Activated T-helper 17 cell treated with anti-CD3 and anti-CD28 coated beads, Interleukin-2, amount 50 U/mL, for 72 hours (primary cell): ENCODE measurements at regions not wholly inside any gene's neighbourhood (a gene's known extent, or its start where the extent isn't known, plus 50 kb on each side); places are given as distances from the start of the nearest gene placed in this dataset.

Experiments
- ATAC-seq: fragments of 150-1000 bp; cut with Tn5 transposase; replicated peaks from 2 replicates; pipeline ENCODE4 v1.10.0; 2021; ENCODE audit warnings: mild to moderate bottlenecking, moderate library complexity
- H3K27ac Mint-ChIP-seq: one replicate; pipeline ENCODE4 v1.8.0; 2022; ENCODE audit warnings: mixed read lengths
- H3K27me3 Mint-ChIP-seq: one replicate; pipeline ENCODE4 v1.8.0; 2022; ENCODE audit warnings: mixed read lengths
- H3K36me3 Mint-ChIP-seq: one replicate; pipeline ENCODE4 v1.8.0; 2022; ENCODE audit warnings: low read depth, mild to moderate bottlenecking, mixed read lengths
- H3K4me1 Mint-ChIP-seq: one replicate; pipeline ENCODE4 v1.8.0; 2022; ENCODE audit warnings: mixed read lengths
- H3K4me3 Mint-ChIP-seq: one replicate; pipeline ENCODE4 v1.8.0; 2022; ENCODE audit warnings: mild to moderate bottlenecking, mixed read lengths
- H3K9me3 Mint-ChIP-seq: one replicate; pipeline ENCODE4 v1.8.0; 2022; ENCODE audit warnings: mixed read lengths

- no peaks in the 10 kb centered on the region for H3K27me3 Mint-ChIP-seq
- ATAC-seq = no peak
- no peak overlapping the region for H3K4me3 Mint-ChIP-seq
- no peaks in the 10 kb centered on the region for H3K4me1 Mint-ChIP-seq
- peaks cover 9% of the 10 kb centered on the region for H3K9me3 Mint-ChIP-seq
- no peaks in the 10 kb centered on the region for H3K36me3 Mint-ChIP-seq
- no peak overlapping the region for H3K27ac Mint-ChIP-seq
These were observed 247.3 kb downstream of the NUP35 start for GRCh38 chr2:183371545-183371944.

GRCh38 chr2:183375821-183376220, 251.6 kb downstream of the NUP35 start:
- H3K9me3 Mint-ChIP-seq = peaks cover 4% of the 10 kb centered on the region
- no peaks in the 10 kb centered on the region for H3K27me3 Mint-ChIP-seq
- no peak overlapping the region for H3K27ac Mint-ChIP-seq
- no peak overlapping the region for H3K4me3 Mint-ChIP-seq
- no peaks in the 10 kb centered on the region for H3K4me1 Mint-ChIP-seq
- H3K36me3 Mint-ChIP-seq = no peaks in the 10 kb centered on the region
- no peak for ATAC-seq

- Mint-ChIP-seq H3K36me3 (no peaks in the 10 kb centered on the region), H3K27ac (no peak overlapping the region), H3K4me3 (no peak overlapping the region), H3K27me3 (no peaks in the 10 kb centered on the region), H3K9me3 (peaks cover 9% of the 10 kb centered on the region), H3K4me1 (no peaks in the 10 kb centered on the region)
- ATAC-seq = no peak
These were observed 259.6 kb downstream of the NUP35 start for GRCh38 chr2:183383854-183384253.

- H3K36me3 Mint-ChIP-seq = no peaks in the 10 kb centered on the region
- H3K27ac Mint-ChIP-seq = no peak overlapping the region
- H3K4me1 Mint-ChIP-seq = no peaks in the 10 kb centered on the region
- no peak overlapping the region for H3K4me3 Mint-ChIP-seq
- ATAC-seq = no peak
- H3K9me3 Mint-ChIP-seq = peaks cover 17% of the 10 kb centered on the region
- no peaks in the 10 kb centered on the region for H3K27me3 Mint-ChIP-seq
These were observed 265.4 kb downstream of the NUP35 start for GRCh38 chr2:183389546-183390080.

- Mint-ChIP-seq H3K27ac (no peak overlapping the region), H3K4me3 (no peak overlapping the region), H3K27me3 (no peaks in the 10 kb centered on the region), H3K9me3 (peaks cover 17% of the 10 kb centered on the region), H3K36me3 (no peaks in the 10 kb centered on the region), H3K4me1 (no peaks in the 10 kb centered on the region)
- no peak for ATAC-seq
These were observed 265.9 kb downstream of the NUP35 start for GRCh38 chr2:183390109-183390508.

- Mint-ChIP-seq H3K4me1 (no peaks in the 10 kb centered on the region), H3K9me3 (peaks cover 20% of the 10 kb centered on the region), H3K27me3 (no peaks in the 10 kb centered on the region), H3K36me3 (no peaks in the 10 kb centered on the region), H3K4me3 (no peak overlapping the region), H3K27ac (no peak overlapping the region)
- ATAC-seq = no peak
These were observed 280.1 kb downstream of the NUP35 start for GRCh38 chr2:183404392-183404791.

GRCh38 chr2:183408562-183408961, 284.3 kb downstream of the NUP35 start:
- Mint-ChIP-seq H3K4me3 (no peak overlapping the region), H3K27me3 (no peaks in the 10 kb centered on the region), H3K36me3 (no peaks in the 10 kb centered on the region), H3K4me1 (no peaks in the 10 kb centered on the region), H3K27ac (no peak overlapping the region), H3K9me3 (peaks cover 23% of the 10 kb centered on the region)
- no peak for ATAC-seq

GRCh38 chr2:183409662-183410061, 285.4 kb downstream of the NUP35 start:
- Mint-ChIP-seq H3K4me3 (no peak overlapping the region), H3K9me3 (peaks cover 13% of the 10 kb centered on the region), H3K27me3 (no peaks in the 10 kb centered on the region)

GRCh38 chr2:183416753-183417152, 292.5 kb downstream of the NUP35 start:
- H3K36me3 Mint-ChIP-seq = no peaks in the 10 kb centered on the region
- H3K9me3 Mint-ChIP-seq = peaks cover 15% of the 10 kb centered on the region
- no peaks in the 10 kb centered on the region for H3K4me1 Mint-ChIP-seq
- no peak overlapping the region for H3K27ac Mint-ChIP-seq
- H3K4me3 Mint-ChIP-seq = no peak overlapping the region
- ATAC-seq = no peak
- no peaks in the 10 kb centered on the region for H3K27me3 Mint-ChIP-seq

More at GRCh38 chr2:183409662-183410061, 285.4 kb downstream of the NUP35 start:
- no peak overlapping the region for H3K27ac Mint-ChIP-seq
- no peaks in the 10 kb centered on the region for H3K36me3 Mint-ChIP-seq
- H3K4me1 Mint-ChIP-seq = no peaks in the 10 kb centered on the region
- ATAC-seq = no peak

- Mint-ChIP-seq H3K36me3 (no peaks in the 10 kb centered on the region), H3K4me1 (no peaks in the 10 kb centered on the region), H3K27ac (no peak overlapping the region), H3K9me3 (peaks cover 18% of the 10 kb centered on the region), H3K27me3 (no peaks in the 10 kb centered on the region), H3K4me3 (no peak overlapping the region)
- ATAC-seq = no peak
These were observed 302.6 kb downstream of the NUP35 start for GRCh38 chr2:183426825-183427224.

- Mint-ChIP-seq H3K4me3 (no peak overlapping the region), H3K4me1 (no peaks in the 10 kb centered on the region), H3K9me3 (peaks cover 14% of the 10 kb centered on the region), H3K27ac (no peak overlapping the region), H3K27me3 (no peaks in the 10 kb centered on the region), H3K36me3 (no peaks in the 10 kb centered on the region)
- no peak for ATAC-seq
These were observed 303.3 kb downstream of the NUP35 start for GRCh38 chr2:183427558-183427957.

GRCh38 chr2:183428881-183429280, 304.6 kb downstream of the NUP35 start:
- H3K9me3 Mint-ChIP-seq = peaks cover 14% of the 10 kb centered on the region
- no peak for ATAC-seq
- H3K4me1 Mint-ChIP-seq = no peaks in the 10 kb centered on the region
- H3K27me3 Mint-ChIP-seq = no peaks in the 10 kb centered on the region
- no peak overlapping the region for H3K4me3 Mint-ChIP-seq
- H3K27ac Mint-ChIP-seq = no peak overlapping the region
- no peaks in the 10 kb centered on the region for H3K36me3 Mint-ChIP-seq

GRCh38 chr2:183438541-183438940, 314.3 kb downstream of the NUP35 start:
- Mint-ChIP-seq H3K4me3 (no peak overlapping the region), H3K9me3 (no peaks in the 10 kb centered on the region), H3K27ac (no peak overlapping the region), H3K36me3 (no peaks in the 10 kb centered on the region), H3K27me3 (no peaks in the 10 kb centered on the region), H3K4me1 (no peaks in the 10 kb centered on the region)
- no peak for ATAC-seq

GRCh38 chr2:183455056-183455455, 330.8 kb downstream of the NUP35 start:
- H3K27ac Mint-ChIP-seq = no peak overlapping the region
- no peaks in the 10 kb centered on the region for H3K27me3 Mint-ChIP-seq
- H3K4me1 Mint-ChIP-seq = no peaks in the 10 kb centered on the region
- H3K4me3 Mint-ChIP-seq = no peak overlapping the region
- no peaks in the 10 kb centered on the region for H3K36me3 Mint-ChIP-seq
- ATAC-seq = no peak
- H3K9me3 Mint-ChIP-seq = peaks cover 7% of the 10 kb centered on the region

- H3K27me3 Mint-ChIP-seq = no peaks in the 10 kb centered on the region
- ATAC-seq = no peak
- no peak overlapping the region for H3K27ac Mint-ChIP-seq
- no peak overlapping the region for H3K4me3 Mint-ChIP-seq
- peaks cover 7% of the 10 kb centered on the region for H3K9me3 Mint-ChIP-seq
- no peaks in the 10 kb centered on the region for H3K4me1 Mint-ChIP-seq
- no peaks in the 10 kb centered on the region for H3K36me3 Mint-ChIP-seq
These were observed 331.9 kb downstream of the NUP35 start for GRCh38 chr2:183456177-183456576.

- ATAC-seq = no peak
- no peaks in the 10 kb centered on the region for H3K4me1 Mint-ChIP-seq
- H3K9me3 Mint-ChIP-seq = peaks cover 3% of the 10 kb centered on the region
- no peaks in the 10 kb centered on the region for H3K27me3 Mint-ChIP-seq
- no peak overlapping the region for H3K4me3 Mint-ChIP-seq
- H3K27ac Mint-ChIP-seq = no peak overlapping the region
- H3K36me3 Mint-ChIP-seq = no peaks in the 10 kb centered on the region
These were observed 334.2 kb downstream of the NUP35 start for GRCh38 chr2:183458460-183458859.
